ENCODE measurements at regions not wholly inside any gene's neighbourhood (a gene's known extent, or its start where the extent isn't known, plus 50 kb on each side); places are given as distances from the start of the nearest gene placed in this dataset.

- no peak for TF ChIP-seq CTCF (IDR thresholded peaks at IDR 0.05)
Measured at GRCh38 chr18:64949885-64950284, 800.9 kb upstream of the CDH7 start.

- no peak for TF ChIP-seq CTCF (IDR thresholded peaks at IDR 0.05)
Measured at GRCh38 chr18:64936671-64937070, 787.8 kb upstream of the LINC00305 start.

GRCh38 chr18:64929036-64929435 is 780.1 kb upstream of the LINC00305 start:
- TF ChIP-seq CTCF (IDR thresholded peaks at IDR 0.05): no peak

- TF ChIP-seq CTCF (IDR thresholded peaks at IDR 0.05): no peak
Measured at GRCh38 chr18:64919971-64920570, 771.2 kb upstream of the LINC00305 start.

- no peak for TF ChIP-seq CTCF (IDR thresholded peaks at IDR 0.05)
Measured at GRCh38 chr18:64918851-64919250, 770.0 kb upstream of the LINC00305 start.

- no peak for TF ChIP-seq CTCF (IDR thresholded peaks at IDR 0.05)
Measured at GRCh38 chr18:64893349-64893748, 744.5 kb upstream of the LINC00305 start.

GRCh38 chr18:64888956-64889355 is 740.1 kb upstream of the LINC00305 start:
- TF ChIP-seq CTCF (IDR thresholded peaks at IDR 0.05): no peak

- no peak for TF ChIP-seq CTCF (IDR thresholded peaks at IDR 0.05)
Measured at GRCh38 chr18:64886995-64887394, 738.1 kb upstream of the LINC00305 start.
